Iris pigment epithelial cell (primary cell): ENCODE measurements at regions not wholly inside any gene's neighbourhood (a gene's known extent, or its start where the extent isn't known, plus 50 kb on each side); places are given as distances from the start of the nearest gene placed in this dataset.
A peak's percentile ranks its signal among the peaks of the same experiment; 100 is the strongest.
"Not testable (repeated sequence)": the region's sequence is repeated elsewhere in the genome, so short reads cannot be mapped to it uniquely, and the experiment has no call there.

Source experiments
- DNase-seq: peaks from one replicate; pipeline ENCODE4 v3.0.0-alpha.2; 2011; ENCODE audit warnings: low read depth

GRCh38 chrX:25141684-25142083 lies 125.9 kb upstream of the ARX start:
- no peak for DNase-seq

- peak; percentile 23 for DNase-seq
Observed at GRCh38 chrX:25131055-25131454, 115.3 kb upstream of the ARX start.

- no peak for DNase-seq
Observed at GRCh38 chrX:25130619-25131018, 114.9 kb upstream of the ARX start.

GRCh38 chrX:25125483-25125882 lies 109.7 kb upstream of the ARX start:
- no peak for DNase-seq

GRCh38 chrX:25124391-25124790 lies 108.6 kb upstream of the ARX start:
- DNase-seq: no peak

GRCh38 chrX:25112156-25112555 lies 96.4 kb upstream of the ARX start:
- no peak for DNase-seq

- no peak for DNase-seq
Observed at GRCh38 chrX:25108481-25108880, 92.7 kb upstream of the ARX start.

- no peak for DNase-seq
Observed at GRCh38 chrX:25105221-25105620, 89.5 kb upstream of the ARX start.

- no peak for DNase-seq
Observed at GRCh38 chrX:25096522-25097045, 80.8 kb upstream of the ARX start.

- not testable (repeated sequence) for DNase-seq
Observed at GRCh38 chrX:25091152-25091551, 75.4 kb upstream of the ARX start.

GRCh38 chrX:25084446-25084845 lies 68.7 kb upstream of the ARX start:
- no peak for DNase-seq

- DNase-seq: no peak
Observed at GRCh38 chrX:25083661-25084060, 67.9 kb upstream of the ARX start.

- DNase-seq: no peak
Observed at GRCh38 chrX:25079020-25079419, 63.3 kb upstream of the ARX start.

GRCh38 chrX:25076941-25077500 lies 61.3 kb upstream of the ARX start:
- no peak for DNase-seq

GRCh38 chrX:25072247-25072646 lies 56.5 kb upstream of the ARX start:
- DNase-seq: no peak

GRCh38 chrX:25070038-25070437 lies 54.3 kb upstream of the ARX start:
- no peak for DNase-seq

GRCh38 chrX:25069209-25069608 lies 53.4 kb upstream of the ARX start:
- DNase-seq: no peak

- no peak for DNase-seq
Observed at GRCh38 chrX:25068340-25068739, 52.6 kb upstream of the ARX start.

- no peak for DNase-seq
Observed at GRCh38 chrX:25067271-25068172, 51.8 kb upstream of the ARX start.

GRCh38 chrX:25066131-25066530 lies 50.4 kb upstream of the ARX start:
- DNase-seq: no peak
